HG03097 (cell line): ENCODE measurements at regions not wholly inside any gene's neighbourhood (a gene's known extent, or its start where the extent isn't known, plus 50 kb on each side); places are given as distances from the start of the nearest gene placed in this dataset.

Source experiments
- ATAC-seq: cut with Tn5 transposase; IDR thresholded peaks from one replicate; pipeline ENCODE4 v1.9.1; 2021; ENCODE audit not compliant: unreplicated experiment, low FRiP score

DNA sequence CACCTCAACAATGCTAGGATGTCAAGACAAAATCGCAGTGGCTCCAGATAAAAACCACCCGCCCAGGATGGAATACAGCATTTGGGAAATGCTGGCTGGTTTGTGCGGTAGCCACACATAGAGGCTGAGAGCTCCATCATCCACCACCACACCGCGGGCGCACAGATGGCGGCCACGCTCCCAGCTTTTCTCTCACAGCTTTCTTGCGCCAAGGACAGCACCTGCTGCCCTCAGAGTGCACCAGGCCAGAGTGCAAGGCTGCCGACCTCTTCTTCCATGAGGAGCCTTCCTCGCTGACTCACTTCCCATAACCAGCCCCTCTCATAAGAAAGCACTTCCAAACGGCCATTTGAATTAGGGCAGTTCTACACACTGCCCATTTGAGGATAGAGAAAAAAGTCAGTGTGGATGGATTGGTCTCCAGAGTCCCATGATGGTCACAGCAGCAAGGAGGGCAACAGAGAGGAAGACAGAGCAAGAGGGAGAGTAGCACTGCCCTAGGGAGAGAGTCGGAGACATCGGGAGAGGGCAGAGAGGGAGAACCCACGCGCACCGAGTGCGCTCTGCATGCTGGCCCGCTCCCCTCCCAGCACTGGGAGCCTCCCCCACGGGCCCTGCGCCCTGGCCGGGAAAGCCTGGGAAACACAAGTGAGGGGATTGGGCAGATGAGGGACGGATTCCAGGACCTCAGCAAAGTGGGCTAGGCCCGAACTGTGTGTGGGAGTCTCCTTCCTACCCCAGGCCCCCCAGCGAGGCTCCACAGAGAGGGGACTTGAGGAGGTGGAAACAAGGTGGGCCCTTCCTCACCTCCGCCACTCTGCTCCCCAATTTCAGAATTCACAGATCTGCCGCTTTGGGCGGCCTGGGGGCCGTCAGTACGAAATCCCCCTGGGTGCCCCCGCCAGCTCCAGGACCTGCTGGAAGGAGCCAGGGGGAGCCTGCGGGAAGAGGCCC lies 156.9 kb downstream of the USP12 start:
- ATAC-seq, result no peak

DNA sequence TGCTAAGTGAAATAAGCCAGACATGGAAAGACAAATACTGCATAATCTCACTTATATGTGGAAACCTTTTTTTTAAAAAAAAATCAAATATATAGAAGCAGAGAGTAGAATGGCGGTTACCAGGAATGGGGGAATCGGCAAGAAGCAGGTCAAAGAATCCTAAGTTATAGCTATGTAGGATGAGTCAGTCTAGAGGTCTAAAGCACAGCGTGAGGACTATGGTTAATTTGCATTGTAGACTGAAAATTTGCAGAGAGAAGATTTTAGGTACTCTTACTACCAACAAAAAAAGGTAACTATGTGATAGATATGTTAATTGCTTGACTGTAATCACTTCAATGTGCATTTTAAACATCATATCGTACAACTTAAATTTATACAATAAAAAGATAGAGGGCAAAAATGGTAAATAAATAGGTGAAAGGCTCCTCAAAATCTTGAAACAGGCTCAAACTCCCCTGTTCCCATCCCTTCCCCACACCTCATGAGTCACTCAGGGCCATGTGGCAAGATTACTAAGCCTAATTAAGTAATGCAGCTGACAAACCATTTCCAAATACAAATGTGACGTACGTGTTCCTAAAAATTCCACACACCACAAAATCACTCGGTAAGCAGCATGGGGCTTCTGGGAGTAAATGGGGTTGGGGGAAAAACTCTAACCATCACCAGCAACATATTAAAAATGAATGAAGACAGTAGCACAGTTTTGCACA lies 159.0 kb downstream of the USP12 start:
- ATAC-seq, result no peak

DNA sequence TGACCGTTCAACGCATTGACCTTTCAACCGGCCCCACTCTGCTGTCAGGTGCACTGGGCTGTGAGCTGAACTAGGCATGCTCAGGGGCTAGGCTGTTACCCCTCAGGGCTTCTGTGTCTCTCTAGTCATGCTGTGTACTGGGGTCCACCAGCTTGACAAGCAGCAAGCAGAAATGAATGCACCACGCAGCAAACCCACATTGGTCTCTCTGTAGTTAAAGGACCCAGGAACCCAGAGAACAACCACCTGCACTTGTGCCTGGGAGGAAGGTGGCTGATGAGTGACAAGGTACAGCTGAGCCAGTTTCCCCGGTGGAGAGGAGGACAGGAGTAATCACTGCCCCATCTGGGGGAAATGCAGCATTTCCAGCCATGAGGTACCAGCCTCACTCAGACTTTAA lies 159.9 kb downstream of the USP12 start:
- no peak for ATAC-seq

DNA sequence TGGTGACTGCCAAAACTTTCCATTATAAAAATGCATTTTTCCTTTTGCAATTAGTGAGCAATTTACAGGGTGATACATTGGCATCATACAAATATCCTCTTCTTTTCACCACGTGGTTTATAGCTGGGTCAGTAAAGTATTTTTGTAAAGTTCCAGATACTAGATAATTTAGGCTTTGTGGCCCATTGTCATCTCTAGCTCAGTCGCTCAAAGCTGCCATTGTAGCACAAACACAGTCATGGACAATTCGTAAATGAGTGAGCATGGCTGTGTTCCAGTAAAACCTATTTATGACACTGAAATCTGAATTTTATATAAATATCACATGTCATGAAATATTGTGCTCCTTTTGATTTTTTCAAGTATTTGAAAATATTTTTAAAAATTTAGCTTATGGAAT lies 162.9 kb downstream of the USP12 start:
- ATAC-seq, result no peak

DNA sequence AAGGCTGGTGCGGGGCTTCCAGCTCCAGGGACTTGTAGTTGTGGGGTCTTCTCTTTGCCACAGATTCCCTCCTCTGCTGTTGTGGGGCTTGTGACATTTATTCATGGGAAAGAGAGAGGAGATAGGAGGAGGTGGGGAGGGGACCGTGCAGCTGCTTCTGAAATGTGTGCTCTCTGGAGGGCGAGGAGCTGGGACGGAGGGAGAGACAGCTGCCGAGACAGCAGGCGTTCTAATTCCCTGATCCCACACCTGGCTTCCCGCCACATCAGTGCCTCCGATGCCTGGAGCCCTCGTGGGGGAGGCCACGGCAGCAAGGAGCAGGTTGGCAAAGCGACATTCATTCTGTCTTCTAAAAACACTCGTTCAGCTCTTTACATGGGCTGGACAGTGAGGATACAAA lies 164.4 kb downstream of the USP12 start:
- no peak for ATAC-seq

DNA sequence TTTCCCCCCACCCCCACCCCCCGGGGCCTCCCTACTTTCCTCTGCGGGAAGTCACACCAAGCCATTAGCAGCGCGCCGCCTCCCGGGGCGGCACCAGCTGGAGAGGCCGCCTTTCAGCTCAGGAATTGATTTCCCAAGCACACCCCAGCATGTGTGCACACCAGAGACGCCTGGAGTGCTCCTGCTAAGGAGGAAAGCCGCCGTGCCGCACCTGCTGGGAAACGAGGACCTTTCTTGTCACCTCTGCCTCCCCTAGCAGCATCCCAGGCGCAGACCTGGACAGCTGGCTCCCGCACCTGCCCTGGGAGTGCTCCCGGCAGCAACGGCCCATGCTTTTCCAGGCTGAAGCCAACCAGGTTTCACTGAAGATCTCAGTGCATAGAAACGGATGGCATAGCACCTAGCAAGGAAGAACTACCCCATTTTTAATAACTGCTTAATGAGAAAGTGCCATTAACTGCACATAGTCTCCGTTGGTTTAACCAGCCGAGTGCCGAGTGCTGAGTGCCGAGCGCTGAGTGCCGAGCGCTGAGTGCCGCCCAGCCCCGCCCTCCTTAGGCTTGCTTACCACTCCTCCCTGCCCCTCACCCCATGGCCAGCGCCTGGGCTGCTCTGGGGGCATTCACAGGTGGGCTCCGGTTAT lies 165.0 kb downstream of the USP12 start:
- ATAC-seq, result no peak

DNA sequence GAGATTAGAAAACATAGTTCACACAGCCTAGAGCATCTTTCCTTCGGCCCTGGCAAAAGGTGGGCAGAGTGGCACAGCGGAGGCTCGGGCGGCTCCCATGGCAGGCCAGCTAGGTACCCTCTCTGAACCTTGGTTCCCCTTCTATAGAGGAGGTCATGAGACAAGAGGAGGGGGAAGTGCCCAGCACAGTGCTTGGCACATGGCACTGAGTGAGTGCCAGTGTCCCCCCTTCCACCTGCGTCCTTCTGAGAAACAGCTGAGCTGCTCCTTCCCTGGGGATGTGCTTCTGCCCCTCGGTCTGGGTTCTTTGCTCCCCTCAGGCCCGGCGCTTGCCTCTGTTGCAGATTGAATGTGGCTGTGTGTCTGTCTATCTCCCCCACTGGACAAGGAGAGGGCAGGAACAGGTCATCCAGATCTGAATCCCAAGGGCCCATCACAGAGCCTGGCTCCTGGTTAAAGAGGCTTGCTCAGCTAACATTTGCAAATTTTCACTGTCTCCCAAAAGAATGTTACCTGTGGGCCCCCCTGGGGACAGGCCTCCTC lies 165.6 kb downstream of the USP12 start:
- no peak for ATAC-seq

DNA sequence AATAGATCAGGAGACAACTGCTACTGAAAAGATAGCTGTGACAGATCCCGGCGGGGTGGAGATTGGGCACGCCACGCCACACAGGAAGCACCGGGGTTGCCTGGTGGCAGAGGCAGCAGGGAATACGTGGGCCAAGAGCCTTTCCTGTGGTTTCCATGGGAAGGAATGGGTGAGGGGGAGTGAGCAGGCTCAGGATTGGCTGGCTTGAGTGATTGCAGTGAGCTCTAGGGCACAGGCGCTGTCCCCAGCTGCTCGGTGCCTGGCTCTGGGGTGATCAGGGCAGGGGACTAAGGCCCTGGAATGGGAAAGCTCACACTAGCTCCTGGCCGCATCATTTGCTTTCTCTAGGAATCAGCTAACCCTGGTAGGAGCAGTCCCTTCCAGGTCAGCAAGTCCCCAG lies 166.1 kb downstream of the USP12 start:
- ATAC-seq, result no peak

DNA sequence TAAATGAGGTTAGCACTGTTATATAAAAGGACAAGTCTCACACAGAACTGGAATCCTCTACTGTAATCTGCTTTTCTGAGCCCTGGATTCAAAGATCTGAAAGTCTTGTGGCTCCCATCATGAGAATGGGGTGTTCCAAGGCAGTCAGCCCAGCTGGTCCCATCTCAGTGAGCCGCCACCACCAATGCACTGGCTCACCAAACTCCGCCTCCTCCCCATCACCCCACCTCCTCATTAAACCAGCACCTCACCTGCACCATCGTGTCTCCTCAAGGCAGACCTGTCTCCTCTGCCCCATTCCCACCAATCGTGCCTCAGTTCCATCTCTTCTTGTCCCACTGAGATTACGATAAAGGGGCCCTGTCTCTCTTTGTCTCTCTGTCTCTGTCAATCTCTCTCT lies 166.7 kb downstream of the USP12 start:
- no peak for ATAC-seq

DNA sequence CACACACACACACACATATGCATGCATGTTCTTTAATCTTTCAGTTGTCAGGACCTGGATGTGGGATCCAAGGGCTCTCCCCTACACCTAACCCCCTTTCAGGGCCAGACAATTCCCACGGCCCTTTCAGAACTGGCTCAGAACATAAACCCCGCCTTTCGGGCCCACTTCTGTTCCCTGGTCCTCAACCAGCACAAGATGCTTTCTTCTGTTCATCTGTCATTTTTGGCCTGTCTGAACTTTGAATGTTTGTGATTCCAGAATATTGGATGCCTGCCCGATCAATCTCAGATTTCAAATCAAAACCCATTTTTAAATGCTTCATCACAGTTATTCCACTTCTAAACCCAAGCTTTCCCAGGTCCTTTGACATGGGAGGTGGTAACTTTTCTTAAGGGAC lies 167.3 kb downstream of the USP12 start:
- ATAC-seq, result no peak

DNA sequence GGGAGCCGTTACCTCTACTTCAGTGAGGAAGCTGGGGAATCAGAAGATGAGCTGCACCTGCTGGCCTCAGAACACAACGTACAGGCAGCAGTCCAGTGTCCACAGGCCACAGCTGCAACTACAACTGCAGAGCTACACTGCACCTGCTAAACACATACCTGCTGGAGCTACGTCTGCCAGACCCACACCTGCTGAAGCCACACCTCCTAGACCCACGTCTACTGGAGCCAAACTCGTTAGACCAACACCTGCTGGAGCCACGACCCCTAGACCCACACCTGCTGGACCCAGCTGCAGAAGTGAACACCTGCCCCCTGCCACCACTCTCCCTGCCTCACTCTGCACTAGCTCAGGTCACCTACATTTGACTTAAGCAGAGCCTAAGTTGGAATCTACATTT lies 169.9 kb downstream of the USP12 start:
- no peak for ATAC-seq

DNA sequence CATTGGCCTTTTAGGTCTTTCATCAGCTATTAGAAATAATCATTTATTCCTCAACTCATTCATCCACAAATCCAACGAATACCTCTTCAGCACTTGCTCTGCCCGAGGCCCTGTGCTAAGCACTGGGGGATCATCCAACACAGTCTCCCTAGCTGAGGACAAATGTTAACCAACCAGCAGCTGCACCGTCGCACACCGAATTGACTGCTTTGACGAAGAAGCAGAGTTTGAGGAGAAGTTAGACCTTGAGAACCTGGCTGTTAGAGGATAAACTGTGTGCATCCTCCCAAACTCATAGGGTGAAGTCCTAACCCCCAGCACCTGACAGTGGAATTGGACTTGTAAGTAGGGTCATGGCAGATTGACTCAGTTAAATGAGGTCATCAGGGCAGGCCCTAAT lies 170.9 kb downstream of the USP12 start:
- no peak for ATAC-seq

DNA sequence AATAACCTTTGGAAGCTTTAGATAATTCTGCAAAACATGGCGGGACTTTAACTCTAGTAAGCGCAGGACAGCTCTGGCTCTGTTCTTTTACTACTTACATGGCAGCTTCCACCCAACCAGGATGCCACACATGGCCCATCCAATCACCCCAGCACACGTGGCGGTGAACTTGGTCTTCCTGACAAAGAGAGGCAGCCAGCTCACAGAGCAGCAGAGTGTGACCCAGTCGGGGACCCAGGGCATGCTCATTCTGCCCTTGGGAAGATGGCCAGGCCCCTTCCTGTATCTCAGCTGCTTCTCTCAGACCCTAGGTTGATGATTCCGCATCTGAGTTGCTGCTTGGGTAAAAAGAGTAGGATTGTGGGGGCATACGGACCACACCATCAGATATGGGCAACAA lies 172.1 kb downstream of the USP12 start:
- no peak for ATAC-seq

DNA sequence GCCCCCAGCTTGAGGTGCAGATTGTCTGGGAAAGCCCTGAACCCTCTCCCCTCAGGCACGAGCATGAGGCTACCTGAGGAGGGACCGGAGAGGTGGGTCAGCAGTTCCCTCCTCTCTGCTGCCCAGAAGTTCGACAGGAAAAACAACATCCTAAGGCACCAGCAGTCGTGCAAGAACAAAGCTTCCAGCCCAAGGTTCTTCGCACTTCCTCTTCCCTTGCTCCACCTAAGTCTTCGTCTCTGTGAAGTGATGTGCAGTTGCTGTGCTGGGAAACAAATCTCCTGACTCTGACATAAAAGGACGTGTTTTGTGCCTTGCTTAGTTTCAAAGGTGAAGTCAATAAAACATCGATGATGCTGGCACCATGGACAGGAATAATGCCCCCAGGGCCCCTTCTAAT lies 173.3 kb downstream of the USP12 start:
- no peak for ATAC-seq

DNA sequence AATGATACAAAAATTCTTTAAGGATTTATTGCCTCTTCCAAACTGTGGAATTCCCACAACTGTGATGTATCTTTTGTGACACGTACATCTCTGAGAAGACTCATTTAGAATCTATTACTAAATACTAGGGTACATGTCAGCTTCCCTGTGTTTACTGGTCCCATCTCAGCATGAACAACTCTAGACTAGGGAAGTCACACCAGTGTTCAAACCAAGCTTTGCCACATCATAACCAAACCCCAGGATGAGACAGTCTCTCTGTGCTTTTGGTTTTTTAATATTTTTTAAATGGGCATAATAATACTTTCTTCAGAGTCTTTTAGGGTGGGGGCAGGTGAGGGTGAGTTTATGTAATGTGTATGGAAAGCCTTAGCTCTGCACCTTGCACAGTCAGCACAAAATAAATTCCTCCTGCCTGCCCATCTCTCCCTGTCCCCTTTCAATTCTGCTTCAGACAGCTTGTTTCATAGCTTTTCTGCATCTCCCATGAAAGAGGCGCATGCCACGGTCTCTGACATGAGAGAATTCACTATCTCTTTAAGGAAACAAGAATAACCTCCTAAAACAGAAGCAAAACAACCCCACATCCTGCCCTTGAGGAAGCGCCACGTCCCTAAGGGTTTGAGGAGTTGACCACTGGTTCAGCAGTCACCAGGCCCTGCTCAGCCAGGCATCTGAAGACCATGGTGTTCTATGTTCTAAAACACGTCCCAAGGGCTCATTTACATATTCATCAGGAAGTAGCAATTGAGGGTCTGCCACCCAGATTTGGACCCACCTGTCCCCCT lies 174.5 kb downstream of the USP12 start:
- peak; percentile 90 for ATAC-seq

DNA sequence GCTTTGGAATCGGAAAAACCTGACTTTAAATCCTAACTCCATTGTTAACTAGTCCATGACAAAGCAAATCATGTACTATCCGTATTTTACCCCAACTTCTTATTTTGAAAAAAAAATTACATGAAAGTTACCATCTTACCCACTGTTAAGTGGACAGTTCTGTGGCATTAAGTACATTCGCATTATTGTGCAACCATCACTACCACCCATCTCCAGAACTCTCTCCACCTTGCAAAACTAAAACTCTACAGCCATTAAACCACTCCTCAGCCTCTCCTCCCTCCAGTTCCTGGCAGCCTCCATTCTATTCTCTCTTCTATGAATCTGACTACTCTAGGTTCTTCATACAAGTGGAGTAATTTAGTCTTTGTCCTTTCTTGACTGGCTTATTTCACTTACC lies 176.5 kb downstream of the USP12 start:
- no peak for ATAC-seq

DNA sequence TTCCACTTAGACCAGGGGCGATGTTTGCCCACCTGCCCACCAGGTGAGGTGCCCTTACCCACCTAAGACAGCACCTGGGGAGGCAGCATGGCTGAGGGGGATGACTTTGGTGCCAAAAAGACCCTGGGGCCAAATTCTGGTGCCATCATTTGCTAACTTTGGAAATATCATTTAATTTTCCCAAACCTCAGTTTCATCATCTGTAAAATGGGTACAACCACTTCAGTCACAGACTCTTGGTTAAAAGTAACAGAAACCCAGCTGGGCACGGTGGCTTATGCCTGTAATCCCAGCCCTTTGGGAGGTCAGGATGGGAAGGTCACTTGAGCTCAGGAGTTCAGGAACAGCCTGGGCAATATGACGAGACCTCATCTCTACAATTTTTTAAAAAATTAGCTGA lies 177.8 kb downstream of the USP12 start:
- no peak for ATAC-seq

DNA sequence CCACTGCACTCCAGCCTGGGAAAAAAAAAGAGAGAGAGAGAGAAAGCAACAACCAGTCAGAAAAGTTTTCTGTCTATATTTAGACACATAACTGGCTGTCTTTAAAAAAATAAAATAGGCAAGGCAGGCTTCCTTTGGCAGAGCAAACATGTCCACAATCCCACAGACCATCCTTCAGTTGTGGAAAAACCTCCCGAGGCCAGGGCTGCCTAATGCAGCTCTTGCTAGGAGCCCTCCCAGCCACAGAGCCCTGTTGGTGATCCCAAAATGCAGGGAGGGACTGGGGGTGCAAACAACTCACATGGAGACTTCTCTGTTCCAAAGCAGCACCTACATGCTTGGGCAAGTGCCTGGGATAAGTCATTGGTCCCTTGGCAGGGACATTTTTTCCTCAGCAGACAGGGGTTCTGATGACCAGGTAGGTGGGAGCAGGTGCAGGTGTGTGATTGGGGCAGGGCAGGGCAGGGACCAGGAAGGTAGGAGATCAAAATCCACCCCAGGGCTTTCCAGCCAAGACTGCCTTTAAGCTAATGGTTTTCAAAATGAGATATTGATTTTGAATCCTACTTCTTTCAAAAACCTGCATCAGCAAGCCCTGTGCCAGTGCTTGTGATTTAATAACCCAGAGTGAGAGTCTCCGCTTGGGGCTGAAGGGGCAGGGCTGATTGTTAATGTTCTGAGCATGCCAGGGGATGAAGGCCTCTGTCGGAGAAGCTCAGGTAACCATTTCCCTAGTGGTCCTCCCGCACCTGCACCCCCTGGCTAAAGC lies 178.5 kb downstream of the USP12 start:
- no peak for ATAC-seq

DNA sequence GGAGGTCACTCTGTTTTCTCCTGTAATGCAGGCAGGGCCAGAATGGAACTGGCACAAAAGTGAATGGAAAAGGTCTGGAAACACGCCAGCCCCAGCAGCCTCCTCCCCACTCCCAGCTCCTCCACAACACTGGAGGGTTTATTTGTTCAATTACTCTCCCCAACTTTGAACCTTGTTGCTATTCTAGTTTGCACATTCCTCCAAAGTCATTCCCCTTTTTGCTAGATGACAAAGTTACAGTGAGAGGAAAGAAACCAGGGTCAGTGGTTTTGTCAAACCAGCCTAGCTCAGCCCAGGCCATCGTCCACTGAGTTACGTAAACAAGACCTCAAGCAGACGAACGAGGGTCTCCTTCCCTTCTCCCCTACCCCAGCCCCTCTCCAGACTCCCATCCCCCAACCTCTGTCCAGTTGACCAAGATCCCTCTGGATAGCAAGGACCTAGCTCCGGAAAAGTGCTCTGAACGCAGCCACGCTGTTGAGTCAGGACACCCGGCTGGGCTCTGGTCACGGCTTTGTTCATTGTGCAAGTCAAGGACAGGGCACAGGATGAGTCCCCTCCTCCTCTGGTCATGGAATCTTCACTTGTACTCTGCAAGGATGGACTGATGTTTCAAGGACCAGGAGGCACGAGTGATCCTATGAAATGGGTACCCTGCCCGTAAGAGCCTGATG lies 180.0 kb downstream of the USP12 start:
- ATAC-seq, result no peak
